ENCODE measurements at regions not wholly inside any gene's neighbourhood (a gene's known extent, or its start where the extent isn't known, plus 50 kb on each side); places are given as distances from the start of the nearest gene placed in this dataset.
A peak's percentile ranks its signal among the peaks of the same experiment; 100 is the strongest.
"Not testable (repeated sequence)": the region's sequence is repeated elsewhere in the genome, so short reads cannot be mapped to it uniquely, and the experiment has no call there.

DNA sequence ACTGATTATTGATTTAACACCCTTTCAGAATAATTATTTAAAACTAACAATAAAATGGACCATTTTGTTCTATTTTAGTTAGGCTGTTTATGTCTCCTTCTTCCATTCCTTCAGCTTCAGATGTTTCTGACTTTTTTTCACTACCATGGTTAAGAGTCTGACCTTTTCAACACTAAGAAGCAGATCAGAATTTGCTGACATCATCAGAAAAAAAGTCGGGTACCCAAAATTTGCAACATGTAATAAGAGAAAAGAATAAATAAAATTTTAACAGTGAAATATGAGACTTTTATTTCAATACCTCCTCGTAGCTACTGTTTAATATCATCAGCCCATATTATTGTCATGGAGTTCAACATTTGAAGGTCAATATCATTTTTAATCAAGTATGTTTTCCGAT, 1158.3 kb downstream of the RPIA start:
- intact Hi-C loops (cut with DNase I; ENCODE audit: low total_unique reads): no loop called here
- no peak for TF ChIP-seq POLR2A (IDR thresholded peaks at IDR 0.05)
- TF ChIP-seq, protein P1, sequence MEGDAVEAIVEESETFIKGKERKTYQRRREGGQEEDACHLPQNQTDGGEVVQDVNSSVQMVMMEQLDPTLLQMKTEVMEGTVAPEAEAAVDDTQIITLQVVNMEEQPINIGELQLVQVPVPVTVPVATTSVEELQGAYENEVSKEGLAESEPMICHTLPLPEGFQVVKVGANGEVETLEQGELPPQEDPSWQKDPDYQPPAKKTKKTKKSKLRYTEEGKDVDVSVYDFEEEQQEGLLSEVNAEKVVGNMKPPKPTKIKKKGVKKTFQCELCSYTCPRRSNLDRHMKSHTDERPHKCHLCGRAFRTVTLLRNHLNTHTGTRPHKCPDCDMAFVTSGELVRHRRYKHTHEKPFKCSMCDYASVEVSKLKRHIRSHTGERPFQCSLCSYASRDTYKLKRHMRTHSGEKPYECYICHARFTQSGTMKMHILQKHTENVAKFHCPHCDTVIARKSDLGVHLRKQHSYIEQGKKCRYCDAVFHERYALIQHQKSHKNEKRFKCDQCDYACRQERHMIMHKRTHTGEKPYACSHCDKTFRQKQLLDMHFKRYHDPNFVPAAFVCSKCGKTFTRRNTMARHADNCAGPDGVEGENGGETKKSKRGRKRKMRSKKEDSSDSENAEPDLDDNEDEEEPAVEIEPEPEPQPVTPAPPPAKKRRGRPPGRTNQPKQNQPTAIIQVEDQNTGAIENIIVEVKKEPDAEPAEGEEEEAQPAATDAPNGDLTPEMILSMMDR (IDR thresholded peaks at IDR 0.05 in 8 of 11, conservative IDR thresholded peaks at IDR 0.05 in 3 of 11): no peak
- TF ChIP-seq POLR2AphosphoS5 (IDR thresholded peaks at IDR 0.05): no peak

DNA sequence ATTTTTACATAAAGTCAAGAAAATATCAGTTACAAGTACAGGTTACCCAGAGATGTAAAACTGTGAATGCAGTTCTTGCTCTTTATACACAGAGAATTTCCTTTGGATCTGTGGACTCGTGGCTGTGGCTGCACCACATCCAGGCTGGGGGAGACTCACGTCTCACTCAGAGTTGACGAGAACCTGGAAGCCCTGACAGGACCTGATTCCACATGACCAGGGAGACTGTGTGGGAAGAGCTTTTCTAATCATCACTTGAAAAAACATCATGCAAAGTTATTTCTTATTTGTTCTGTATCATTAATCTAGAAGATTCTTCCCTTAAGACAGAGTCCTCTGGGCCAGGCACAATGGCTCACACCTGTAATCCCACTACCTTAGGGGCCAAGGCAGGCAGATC, 1159.0 kb downstream of the RPIA start:
- no peak overlapping the region for H3K4me3 ChIP-seq
- no peak overlapping the region for H3K27ac ChIP-seq
- no peaks in the 10 kb centered on the region for H3K4me1 ChIP-seq
- intact Hi-C loops (cut with DNase I; ENCODE audit: low total_unique reads): no loop called here
- WGBS, 5 donors: 61 to 80% (median 69%) methylated on average over 3 of the region's 3 CpGs
- no peak for TF ChIP-seq POLR2AphosphoS5 (IDR thresholded peaks at IDR 0.05)
- TF ChIP-seq, protein P1 (IDR thresholded peaks at IDR 0.05 in 8 of 11, conservative IDR thresholded peaks at IDR 0.05 in 3 of 11): no peak
- TF ChIP-seq POLR2A (IDR thresholded peaks at IDR 0.05): no peak
- no peaks in the 10 kb centered on the region for H3K9me3 ChIP-seq
- no peaks in the 10 kb centered on the region for H3K36me3 ChIP-seq
- peak; percentile 58 for DNase-seq
- H3K27me3 ChIP-seq (replicated peaks in 1 of 7): peaks cover 0 to 13% (median 0%) of the 10 kb centered on the region in 7 donors

More for the DNA sequence above, 1158.3 kb downstream of the RPIA start:
- H3K36me3 ChIP-seq: no peaks in the 10 kb centered on the region
- WGBS, 5 donors: 71 to 83% (median 75%) methylated on average over 3 of the region's 3 CpGs
- H3K9me3 ChIP-seq: no peaks in the 10 kb centered on the region
- H3K27me3 ChIP-seq (replicated peaks in 1 of 7): peaks cover 0 to 13% (median 0%) of the 10 kb centered on the region in 7 donors
- DNase-seq: no peak
- H3K4me3 ChIP-seq: no peak overlapping the region
- H3K4me1 ChIP-seq: no peaks in the 10 kb centered on the region
- H3K27ac ChIP-seq: no peak overlapping the region

DNA sequence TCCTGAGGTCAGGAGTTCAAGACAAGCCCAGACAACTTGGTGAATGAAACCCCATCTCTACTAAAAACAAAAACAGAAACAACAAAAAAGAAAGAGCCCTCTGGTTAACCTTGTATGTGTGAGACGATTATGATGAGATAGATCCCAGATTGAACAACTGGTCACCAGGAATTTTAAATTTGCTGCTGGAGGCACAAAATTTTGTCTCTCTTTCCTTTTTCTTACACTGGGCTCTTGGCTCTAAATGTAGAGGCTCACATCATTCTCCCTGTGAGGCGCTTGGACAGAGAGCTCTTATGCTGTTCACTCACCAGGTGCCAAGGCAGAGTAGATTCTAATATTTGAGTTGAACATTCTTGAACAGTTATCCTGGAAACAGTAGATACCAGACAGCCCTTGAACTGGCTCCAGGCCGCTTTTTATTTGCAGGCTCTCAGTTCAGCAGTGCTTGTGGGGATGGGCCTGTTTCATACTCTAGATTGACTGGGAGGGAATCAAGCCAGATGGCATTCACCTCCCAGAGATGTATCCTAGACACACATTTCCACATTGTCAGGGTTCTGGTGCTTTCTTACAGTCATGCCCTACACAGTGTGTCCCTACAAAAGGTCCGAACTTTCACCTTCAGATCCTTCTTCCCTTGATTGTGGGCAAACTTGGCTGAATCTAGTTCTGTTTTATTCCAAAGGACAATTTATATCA, 1159.6 kb downstream of the RPIA start:
- TF ChIP-seq, protein P1 (IDR thresholded peaks at IDR 0.05 in 8 of 11, conservative IDR thresholded peaks at IDR 0.05 in 3 of 11): no peak
- TF ChIP-seq POLR2AphosphoS5 (IDR thresholded peaks at IDR 0.05) (no peak), POLR2A (IDR thresholded peaks at IDR 0.05) (no peak)
- WGBS, 5 donors: 73 to 88% (median 86%) methylated on average over 4 of the region's 4 CpGs
- Histone ChIP-seq H3K4me1 (no peaks in the 10 kb centered on the region), H3K4me3 (no peak overlapping the region), H3K27me3 (replicated peaks in 1 of 7) (peaks cover 0 to 13% (median 0%) of the 10 kb centered on the region in 7 donors), H3K27ac (no peak overlapping the region), H3K9me3 (no peaks in the 10 kb centered on the region), H3K36me3 (no peaks in the 10 kb centered on the region)
- intact Hi-C loops (cut with DNase I; ENCODE audit: low total_unique reads): no loop called here
- DNase-seq: no peak

DNA sequence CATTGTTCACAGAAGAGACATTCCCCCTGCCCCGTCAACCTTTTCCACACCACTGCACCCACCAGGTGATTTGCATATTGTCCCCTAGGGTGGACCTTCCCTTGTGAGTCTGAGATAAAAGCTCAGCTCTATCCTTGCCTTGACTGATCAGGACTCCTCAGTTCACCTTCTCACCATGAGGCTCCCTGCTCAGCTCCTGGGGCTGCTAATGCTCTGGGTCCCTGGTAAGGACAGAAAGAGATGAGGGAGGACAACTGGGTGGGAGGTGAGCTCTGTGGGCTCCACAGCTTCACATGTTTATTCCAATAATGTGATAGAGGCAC, 1160.1 kb downstream of the RPIA start:
- Histone ChIP-seq H3K27ac (no peak overlapping the region), H3K4me1 (no peaks in the 10 kb centered on the region), H3K9me3 (no peaks in the 10 kb centered on the region), H3K4me3 (no peak overlapping the region), H3K36me3 (no peaks in the 10 kb centered on the region), H3K27me3 (replicated peaks in 1 of 7) (peaks cover 0 to 13% (median 0%) of the 10 kb centered on the region in 7 donors)
- TF ChIP-seq, protein P1 (IDR thresholded peaks at IDR 0.05 in 8 of 11, conservative IDR thresholded peaks at IDR 0.05 in 3 of 11): no peak
- TF ChIP-seq POLR2A (IDR thresholded peaks at IDR 0.05) (no peak), POLR2AphosphoS5 (IDR thresholded peaks at IDR 0.05) (no peak)
- no peak for DNase-seq
- WGBS, 5 donors: 63 to 77% (median 68%) methylated on average over 1 of the region's 1 CpG
- intact Hi-C loops (cut with DNase I; ENCODE audit: low total_unique reads): no loop called here

DNA sequence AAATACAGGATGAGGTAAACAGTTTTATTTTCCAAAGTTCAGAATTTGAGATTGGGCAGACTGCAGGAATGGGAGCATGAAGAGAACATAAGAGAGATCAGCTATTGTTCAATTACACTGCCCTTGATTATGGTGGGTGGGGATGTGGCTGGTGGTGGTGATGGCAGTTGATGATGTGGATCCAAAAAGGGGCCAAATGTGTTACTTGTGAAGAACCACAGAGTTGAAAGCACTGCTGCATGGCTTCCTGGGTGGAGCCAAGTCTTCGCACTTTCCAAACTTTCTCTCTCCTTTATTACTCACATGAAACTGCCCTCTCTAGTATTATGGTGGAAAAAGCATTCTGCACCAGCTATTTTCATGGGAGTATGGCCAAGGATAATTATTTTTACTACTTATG, 1162.0 kb downstream of the RPIA start:
- peaks cover 0 to 12% (median 0%) of the 10 kb centered on the region in 7 donors for H3K27me3 ChIP-seq (replicated peaks in 1 of 7)
- intact Hi-C loops (cut with DNase I; ENCODE audit: low total_unique reads): not testable (repeated sequence)

DNA sequence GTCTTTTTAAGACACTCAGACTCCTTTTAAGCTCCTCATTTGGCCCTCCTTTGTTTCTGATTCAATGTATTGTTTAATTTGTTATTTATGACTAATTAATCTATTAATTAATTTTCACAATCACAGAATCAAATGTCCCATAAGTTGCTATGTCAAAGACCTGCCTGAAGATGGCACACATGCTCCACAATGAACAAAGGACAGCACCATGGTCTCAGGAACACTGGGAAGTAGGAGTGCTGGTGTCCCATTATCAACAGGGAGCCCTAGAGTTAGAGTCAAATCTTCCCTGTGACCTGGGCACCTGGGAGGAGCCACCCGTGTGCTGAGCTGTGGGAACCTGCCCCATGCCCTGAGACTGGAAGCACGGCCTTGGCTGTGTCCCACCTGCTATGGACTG, 1164.3 kb downstream of the RPIA start:
- H3K9me3 ChIP-seq; H3K27me3 ChIP-seq (replicated peaks in 1 of 7); H3K27ac ChIP-seq; H3K4me3 ChIP-seq; H3K36me3 ChIP-seq; H3K4me1 ChIP-seq; intact Hi-C loops (cut with DNase I; ENCODE audit: low total_unique reads); DNase-seq: not testable (repeated sequence)
- 60% methylated on average over 1 of the region's 2 CpGs; no CpG with 5 or more reads in 4 of the 5 donors for WGBS, 5 donors

More for the DNA sequence above, 1162.0 kb downstream of the RPIA start:
- H3K4me1 ChIP-seq, H3K36me3 ChIP-seq, H3K9me3 ChIP-seq, DNase-seq, H3K4me3 ChIP-seq, H3K27ac ChIP-seq: not testable (repeated sequence)
- no CpG with 5 or more reads among the region's 1 CpG for WGBS, 5 donors

DNA sequence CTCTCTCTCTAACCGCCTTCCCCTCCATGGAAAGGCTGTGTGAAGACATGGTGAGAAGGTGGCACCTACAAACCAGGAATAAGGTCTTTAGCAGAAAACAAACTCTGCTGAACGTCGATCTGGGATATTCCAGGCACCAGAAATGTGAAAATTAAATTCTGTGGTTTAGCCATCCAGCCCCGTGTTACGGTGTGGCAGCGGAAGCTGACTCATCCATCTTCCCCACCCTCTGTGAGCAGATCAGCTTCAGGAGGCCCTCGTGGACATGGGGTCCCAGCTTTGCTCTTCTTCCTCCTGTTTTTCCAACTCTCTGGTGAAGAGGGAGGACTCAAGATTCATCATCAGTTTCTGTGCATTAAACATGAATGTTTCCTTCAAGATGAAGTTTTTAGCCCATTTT, 1164.8 kb downstream of the RPIA start:
- H3K4me3 ChIP-seq: not testable (repeated sequence)

More for the DNA sequence above, 1164.8 kb downstream of the RPIA start:
- H3K27me3 ChIP-seq (replicated peaks in 1 of 7); intact Hi-C loops (cut with DNase I; ENCODE audit: low total_unique reads); DNase-seq; H3K4me1 ChIP-seq; H3K9me3 ChIP-seq; H3K36me3 ChIP-seq; H3K27ac ChIP-seq: not testable (repeated sequence)
- 14 to 25% (median 23%) methylated on average over 1 to 2 of the region's 7 CpGs; no CpG with 5 or more reads in 2 of the 5 donors for WGBS, 5 donors
